WTC11 (cell line): ENCODE measurements at regions not wholly inside any gene's neighbourhood (a gene's known extent, or its start where the extent isn't known, plus 50 kb on each side); places are given as distances from the start of the nearest gene placed in this dataset.

Experiments
- ATAC-seq: fragments of 200-7000 bp; cut with Tn5 transposase; 2 replicates; pipeline ENCODE4 v1.10.0; 2021; ENCODE audit warnings: mild to moderate bottlenecking, moderate library complexity
- CTCF ChIA-PET: fragments of 300-600 bp; sonication (Branson Sonifier 250); formaldehyde crosslinking; loops from one replicate; lab custom pipeline; 2021; ENCODE audit warnings: antibody characterized with exemption; lab: Charles Lee
- POLR2A ChIA-PET: fragments of 350-600 bp; sonication (Branson Sonifier 250); formaldehyde crosslinking; loops from one replicate; lab custom pipeline; 2021; ENCODE audit warnings: antibody characterized with exemption; lab: Charles Lee
- DNase-seq: peaks from one replicate; pipeline ENCODE4 v3.0.0; 2021; ENCODE audit warnings: low spot score
- H3K27ac Mint-ChIP-seq: 2 replicates; pipeline ENCODE4 v1.8.0; 2021; ENCODE audit warnings: mixed read lengths
- H3K27me3 Mint-ChIP-seq: 2 replicates; pipeline ENCODE4 v1.8.0; 2021; ENCODE audit warnings: low read depth, mild to moderate bottlenecking, moderate library complexity, mixed read lengths
- H3K36me3 Mint-ChIP-seq: 2 replicates; pipeline ENCODE4 v1.8.0; 2021; ENCODE audit warnings: mixed read lengths
- H3K4me1 Mint-ChIP-seq: 2 replicates; pipeline ENCODE4 v1.8.0; 2022; ENCODE audit warnings: mixed read lengths
- H3K4me3 Mint-ChIP-seq: 2 replicates; pipeline ENCODE4 v1.8.0; 2021; ENCODE audit warnings: mild to moderate bottlenecking, moderate library complexity, mixed read lengths
- H3K9me3 Mint-ChIP-seq: 2 replicates; pipeline ENCODE4 v1.8.0; 2021; ENCODE audit warnings: mixed read lengths
- ATF1 ChIP-seq: sonication (generic); formaldehyde crosslinking; IDR thresholded peaks from 2 replicates; pipeline ENCODE4 v1.8.1; 2023; ENCODE audit warnings: mild to moderate bottlenecking, moderate library complexity, missing genetic modification reagents
- CREB1 ChIP-seq: sonication (generic); formaldehyde crosslinking; IDR thresholded peaks from 2 replicates; pipeline ENCODE4 v1.8.0; 2023; ENCODE audit warnings: mild to moderate bottlenecking, missing genetic modification reagents
- CREM ChIP-seq: sonication (generic); formaldehyde crosslinking; IDR thresholded peaks from 2 replicates; pipeline ENCODE4 v1.8.1; 2022; ENCODE audit warnings: mild to moderate bottlenecking, missing genetic modification reagents, moderate library complexity
- ELF4 ChIP-seq: sonication (generic); formaldehyde crosslinking; IDR thresholded peaks from 2 replicates; pipeline ENCODE4 v1.8.1; 2022; ENCODE audit warnings: low read depth, mild to moderate bottlenecking, moderate library complexity, missing genetic modification reagents
- FOXJ3 ChIP-seq: sonication (generic); formaldehyde crosslinking; IDR thresholded peaks from 2 replicates; pipeline ENCODE4 v1.9.0; 2021; ENCODE audit warnings: missing genetic modification reagents, mild to moderate bottlenecking, borderline replicate concordance
- FOXK1 ChIP-seq: sonication (generic); formaldehyde crosslinking; IDR thresholded peaks from 2 replicates; pipeline ENCODE4 v1.8.0; 2022; ENCODE audit warnings: mild to moderate bottlenecking, moderate library complexity, missing genetic modification reagents
- GABPB1 ChIP-seq: sonication (generic); formaldehyde crosslinking; IDR thresholded peaks from 2 replicates; pipeline ENCODE4 v1.8.1; 2023; ENCODE audit warnings: mild to moderate bottlenecking, missing genetic modification reagents
- GRHL2 ChIP-seq: fragments of 250-450 bp; sonication (Bioruptor Pico); IDR thresholded peaks from 2 replicates; pipeline ENCODE4 v1.8.0; 2022; ENCODE audit warnings: mild to moderate bottlenecking, moderate library complexity; ENCODE audit not compliant: insufficient replicate concordance, severe bottlenecking
- HMGA2 ChIP-seq: fragments of 250-450 bp; sonication (Bioruptor Pico); IDR thresholded peaks from 2 replicates; pipeline ENCODE4 v1.4.0; 2021; ENCODE audit warnings: mild to moderate bottlenecking, moderate library complexity
- JUN ChIP-seq: sonication (generic); formaldehyde crosslinking; IDR thresholded peaks from 2 replicates; pipeline ENCODE4 v1.8.0; 2023; ENCODE audit warnings: mild to moderate bottlenecking, missing genetic modification reagents
- NFATC4 ChIP-seq: fragments of 250-450 bp; sonication (Bioruptor Pico); IDR thresholded peaks from 2 replicates; pipeline ENCODE4 v1.9.0; 2021; ENCODE audit warnings: mild to moderate bottlenecking
- NFE2L1 ChIP-seq: sonication (generic); formaldehyde crosslinking; IDR thresholded peaks from 2 replicates; pipeline ENCODE4 v1.8.1; 2023; ENCODE audit warnings: missing genetic modification reagents
- NFYB ChIP-seq: sonication (generic); formaldehyde crosslinking; conservative IDR thresholded peaks from 2 replicates; pipeline ENCODE4 v1.8.0; 2022; ENCODE audit warnings: low read depth, missing genetic modification reagents
- NR1H2 ChIP-seq: sonication (generic); formaldehyde crosslinking; IDR thresholded peaks from 2 replicates; pipeline ENCODE4 v1.9.0; 2021; ENCODE audit warnings: mild to moderate bottlenecking, moderate library complexity, missing genetic modification reagents
- RELA ChIP-seq: sonication (generic); formaldehyde crosslinking; IDR thresholded peaks from 2 replicates; pipeline ENCODE4 v1.8.1; 2022; ENCODE audit warnings: missing genetic modification reagents, mild to moderate bottlenecking, borderline replicate concordance
- TEAD1 ChIP-seq: sonication (generic); formaldehyde crosslinking; IDR thresholded peaks from 2 replicates; pipeline ENCODE4 v1.8.0; 2022; ENCODE audit warnings: mild to moderate bottlenecking, missing genetic modification reagents
- ZNF138 ChIP-seq: sonication (generic); formaldehyde crosslinking; conservative IDR thresholded peaks from 2 replicates; pipeline ENCODE4 v1.8.1; 2022; ENCODE audit warnings: mild to moderate bottlenecking, moderate library complexity, missing genetic modification reagents
- ZNF416 ChIP-seq: fragments of 250-450 bp; sonication (Bioruptor Pico); IDR thresholded peaks from 2 replicates; pipeline ENCODE4 v1.9.0; 2021; ENCODE audit warnings: mild to moderate bottlenecking, inconsistent platforms
- TF ChIP-seq, protein P1 (sequence below): sonication (generic); formaldehyde crosslinking; IDR thresholded peaks from 2 replicates; pipeline ENCODE4 v1.8.0; 2022; ENCODE audit warnings: mild to moderate bottlenecking, missing genetic modification reagents
- TF ChIP-seq, protein P2 (sequence below): sonication (generic); formaldehyde crosslinking; IDR thresholded peaks from 2 replicates; pipeline ENCODE4 v1.8.0; 2022; ENCODE audit warnings: missing genetic modification reagents
- TF ChIP-seq, protein P3 (sequence below): sonication (generic); formaldehyde crosslinking; IDR thresholded peaks from 2 replicates; pipeline ENCODE4 v1.8.1; 2023; ENCODE audit warnings: mild to moderate bottlenecking, missing genetic modification reagents, moderate library complexity
- TF ChIP-seq, protein P4 (sequence below): sonication (generic); formaldehyde crosslinking; IDR thresholded peaks from 2 replicates; pipeline ENCODE4 v1.8.1; 2023; ENCODE audit warnings: mild to moderate bottlenecking, missing genetic modification reagents
- TF ChIP-seq, protein P5 (sequence below): fragments of 200-600 bp; IDR thresholded peaks from 2 replicates; pipeline ENCODE4 v1.8.0; 2022; ENCODE audit warnings: antibody characterized with exemption
- TF ChIP-seq, protein P6 (sequence below): sonication (generic); formaldehyde crosslinking; IDR thresholded peaks from 2 replicates; pipeline ENCODE4 v1.8.0; 2022; ENCODE audit warnings: mild to moderate bottlenecking, missing genetic modification reagents
- TF ChIP-seq, protein P7 (sequence below): fragments of 250-450 bp; sonication (Bioruptor Pico); IDR thresholded peaks from 2 replicates; pipeline ENCODE4 v1.9.0; 2021; ENCODE audit warnings: mild to moderate bottlenecking

DNA sequence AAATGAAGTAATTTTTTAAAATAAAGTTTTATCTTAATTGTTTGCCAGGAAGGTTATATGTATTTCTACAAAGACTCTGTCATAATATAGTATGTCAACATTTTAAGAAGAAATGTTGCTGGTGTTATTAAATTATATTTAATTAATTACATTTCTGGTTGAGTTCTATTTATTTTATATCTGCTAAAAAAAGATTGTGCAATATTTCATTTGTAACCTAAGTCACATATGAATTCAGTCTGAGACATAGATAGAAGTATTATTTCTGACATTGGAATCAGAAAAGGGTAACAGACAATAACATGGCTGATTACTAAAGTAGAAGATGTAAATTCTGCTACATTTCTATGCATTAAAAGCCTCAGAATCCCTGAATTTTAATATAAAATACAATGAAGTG lies 1985.1 kb downstream of the C4orf33 start:
- no peak overlapping the region for H3K4me3 Mint-ChIP-seq
- H3K27me3 Mint-ChIP-seq: no peaks in the 10 kb centered on the region
- POLR2A ChIA-PET: no interaction called here
- no peaks in the 10 kb centered on the region for H3K4me1 Mint-ChIP-seq
- TF ChIP-seq GRHL2 (CRISPR knock-in tag): no peak
- TF ChIP-seq, protein P1, sequence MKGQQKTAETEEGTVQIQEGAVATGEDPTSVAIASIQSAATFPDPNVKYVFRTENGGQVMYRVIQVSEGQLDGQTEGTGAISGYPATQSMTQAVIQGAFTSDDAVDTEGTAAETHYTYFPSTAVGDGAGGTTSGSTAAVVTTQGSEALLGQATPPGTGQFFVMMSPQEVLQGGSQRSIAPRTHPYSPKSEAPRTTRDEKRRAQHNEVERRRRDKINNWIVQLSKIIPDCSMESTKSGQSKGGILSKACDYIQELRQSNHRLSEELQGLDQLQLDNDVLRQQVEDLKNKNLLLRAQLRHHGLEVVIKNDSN (CRISPR knock-in tag): no peak
- TF ChIP-seq, protein P2, sequence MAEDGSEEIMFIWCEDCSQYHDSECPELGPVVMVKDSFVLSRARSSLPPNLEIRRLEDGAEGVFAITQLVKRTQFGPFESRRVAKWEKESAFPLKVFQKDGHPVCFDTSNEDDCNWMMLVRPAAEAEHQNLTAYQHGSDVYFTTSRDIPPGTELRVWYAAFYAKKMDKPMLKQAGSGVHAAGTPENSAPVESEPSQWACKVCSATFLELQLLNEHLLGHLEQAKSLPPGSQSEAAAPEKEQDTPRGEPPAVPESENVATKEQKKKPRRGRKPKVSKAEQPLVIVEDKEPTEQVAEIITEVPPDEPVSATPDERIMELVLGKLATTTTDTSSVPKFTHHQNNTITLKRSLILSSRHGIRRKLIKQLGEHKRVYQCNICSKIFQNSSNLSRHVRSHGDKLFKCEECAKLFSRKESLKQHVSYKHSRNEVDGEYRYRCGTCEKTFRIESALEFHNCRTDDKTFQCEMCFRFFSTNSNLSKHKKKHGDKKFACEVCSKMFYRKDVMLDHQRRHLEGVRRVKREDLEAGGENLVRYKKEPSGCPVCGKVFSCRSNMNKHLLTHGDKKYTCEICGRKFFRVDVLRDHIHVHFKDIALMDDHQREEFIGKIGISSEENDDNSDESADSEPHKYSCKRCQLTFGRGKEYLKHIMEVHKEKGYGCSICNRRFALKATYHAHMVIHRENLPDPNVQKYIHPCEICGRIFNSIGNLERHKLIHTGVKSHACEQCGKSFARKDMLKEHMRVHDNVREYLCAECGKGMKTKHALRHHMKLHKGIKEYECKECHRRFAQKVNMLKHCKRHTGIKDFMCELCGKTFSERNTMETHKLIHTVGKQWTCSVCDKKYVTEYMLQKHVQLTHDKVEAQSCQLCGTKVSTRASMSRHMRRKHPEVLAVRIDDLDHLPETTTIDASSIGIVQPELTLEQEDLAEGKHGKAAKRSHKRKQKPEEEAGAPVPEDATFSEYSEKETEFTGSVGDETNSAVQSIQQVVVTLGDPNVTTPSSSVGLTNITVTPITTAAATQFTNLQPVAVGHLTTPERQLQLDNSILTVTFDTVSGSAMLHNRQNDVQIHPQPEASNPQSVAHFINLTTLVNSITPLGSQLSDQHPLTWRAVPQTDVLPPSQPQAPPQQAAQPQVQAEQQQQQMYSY: no peak
- no peak for TF ChIP-seq JUN (CRISPR knock-in tag)
- no peak for TF ChIP-seq RELA (CRISPR knock-in tag)
- TF ChIP-seq HMGA2: no peak
- TF ChIP-seq CREM (CRISPR knock-in tag): no peak
- no peak for TF ChIP-seq FOXK1 (CRISPR knock-in tag)
- TF ChIP-seq, protein P3, sequence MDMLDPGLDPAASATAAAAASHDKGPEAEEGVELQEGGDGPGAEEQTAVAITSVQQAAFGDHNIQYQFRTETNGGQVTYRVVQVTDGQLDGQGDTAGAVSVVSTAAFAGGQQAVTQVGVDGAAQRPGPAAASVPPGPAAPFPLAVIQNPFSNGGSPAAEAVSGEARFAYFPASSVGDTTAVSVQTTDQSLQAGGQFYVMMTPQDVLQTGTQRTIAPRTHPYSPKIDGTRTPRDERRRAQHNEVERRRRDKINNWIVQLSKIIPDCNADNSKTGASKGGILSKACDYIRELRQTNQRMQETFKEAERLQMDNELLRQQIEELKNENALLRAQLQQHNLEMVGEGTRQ: no peak
- TF ChIP-seq, protein P4, sequence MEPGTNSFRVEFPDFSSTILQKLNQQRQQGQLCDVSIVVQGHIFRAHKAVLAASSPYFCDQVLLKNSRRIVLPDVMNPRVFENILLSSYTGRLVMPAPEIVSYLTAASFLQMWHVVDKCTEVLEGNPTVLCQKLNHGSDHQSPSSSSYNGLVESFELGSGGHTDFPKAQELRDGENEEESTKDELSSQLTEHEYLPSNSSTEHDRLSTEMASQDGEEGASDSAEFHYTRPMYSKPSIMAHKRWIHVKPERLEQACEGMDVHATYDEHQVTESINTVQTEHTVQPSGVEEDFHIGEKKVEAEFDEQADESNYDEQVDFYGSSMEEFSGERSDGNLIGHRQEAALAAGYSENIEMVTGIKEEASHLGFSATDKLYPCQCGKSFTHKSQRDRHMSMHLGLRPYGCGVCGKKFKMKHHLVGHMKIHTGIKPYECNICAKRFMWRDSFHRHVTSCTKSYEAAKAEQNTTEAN (CRISPR knock-in tag): no peak
- TF ChIP-seq GABPB1 (CRISPR knock-in tag): no peak
- no peak for TF ChIP-seq ZNF416 (CRISPR knock-in tag)
- no peak for TF ChIP-seq CREB1 (CRISPR knock-in tag)
- no peak for TF ChIP-seq NR1H2 (CRISPR knock-in tag)
- no peak for TF ChIP-seq ZNF138 (CRISPR knock-in tag)
- TF ChIP-seq, protein P5, sequence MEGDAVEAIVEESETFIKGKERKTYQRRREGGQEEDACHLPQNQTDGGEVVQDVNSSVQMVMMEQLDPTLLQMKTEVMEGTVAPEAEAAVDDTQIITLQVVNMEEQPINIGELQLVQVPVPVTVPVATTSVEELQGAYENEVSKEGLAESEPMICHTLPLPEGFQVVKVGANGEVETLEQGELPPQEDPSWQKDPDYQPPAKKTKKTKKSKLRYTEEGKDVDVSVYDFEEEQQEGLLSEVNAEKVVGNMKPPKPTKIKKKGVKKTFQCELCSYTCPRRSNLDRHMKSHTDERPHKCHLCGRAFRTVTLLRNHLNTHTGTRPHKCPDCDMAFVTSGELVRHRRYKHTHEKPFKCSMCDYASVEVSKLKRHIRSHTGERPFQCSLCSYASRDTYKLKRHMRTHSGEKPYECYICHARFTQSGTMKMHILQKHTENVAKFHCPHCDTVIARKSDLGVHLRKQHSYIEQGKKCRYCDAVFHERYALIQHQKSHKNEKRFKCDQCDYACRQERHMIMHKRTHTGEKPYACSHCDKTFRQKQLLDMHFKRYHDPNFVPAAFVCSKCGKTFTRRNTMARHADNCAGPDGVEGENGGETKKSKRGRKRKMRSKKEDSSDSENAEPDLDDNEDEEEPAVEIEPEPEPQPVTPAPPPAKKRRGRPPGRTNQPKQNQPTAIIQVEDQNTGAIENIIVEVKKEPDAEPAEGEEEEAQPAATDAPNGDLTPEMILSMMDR: no peak
- TF ChIP-seq ELF4: no peak
- TF ChIP-seq NFYB: no peak
- TF ChIP-seq FOXJ3: no peak
- TF ChIP-seq, all 79 proteins: peak for 0
- ATAC-seq: no peak
- Mint-ChIP-seq H3K36me3 (no peaks in the 10 kb centered on the region), H3K27ac (no peak overlapping the region), H3K9me3 (no peaks in the 10 kb centered on the region)
- CTCF ChIA-PET: no interaction called here
- no peak for DNase-seq

DNA sequence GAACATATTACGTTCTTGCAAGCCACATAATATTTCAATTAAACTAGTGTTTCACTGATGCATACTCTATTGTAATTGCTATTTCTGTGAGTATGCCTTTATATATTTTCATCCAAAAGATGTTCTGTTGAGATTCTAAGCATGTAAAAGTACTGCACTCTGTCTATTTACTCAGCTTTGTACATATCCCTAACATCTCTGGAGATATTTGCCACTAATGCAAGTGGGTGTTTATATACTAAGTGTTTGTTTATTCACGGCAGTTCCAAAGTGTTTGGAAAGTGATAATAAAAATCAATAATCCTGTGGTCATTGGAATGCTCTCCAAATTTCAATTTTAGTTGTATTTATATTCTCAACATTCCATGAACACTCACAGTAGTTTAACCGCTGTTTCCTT lies 1989.0 kb downstream of the C4orf33 start:
- CTCF ChIA-PET: no interaction called here
- H3K27me3 Mint-ChIP-seq: no peaks in the 10 kb centered on the region
- H3K9me3 Mint-ChIP-seq: no peaks in the 10 kb centered on the region
- no peak overlapping the region for H3K27ac Mint-ChIP-seq
- DNase-seq (no peak), ATAC-seq (no peak)
- POLR2A ChIA-PET: no interaction called here
- no peak overlapping the region for H3K4me3 Mint-ChIP-seq
- H3K36me3 Mint-ChIP-seq: no peaks in the 10 kb centered on the region
- no peaks in the 10 kb centered on the region for H3K4me1 Mint-ChIP-seq
- no peak for TF ChIP-seq NFATC4 (CRISPR knock-in tag)
- TF ChIP-seq, protein P6, sequence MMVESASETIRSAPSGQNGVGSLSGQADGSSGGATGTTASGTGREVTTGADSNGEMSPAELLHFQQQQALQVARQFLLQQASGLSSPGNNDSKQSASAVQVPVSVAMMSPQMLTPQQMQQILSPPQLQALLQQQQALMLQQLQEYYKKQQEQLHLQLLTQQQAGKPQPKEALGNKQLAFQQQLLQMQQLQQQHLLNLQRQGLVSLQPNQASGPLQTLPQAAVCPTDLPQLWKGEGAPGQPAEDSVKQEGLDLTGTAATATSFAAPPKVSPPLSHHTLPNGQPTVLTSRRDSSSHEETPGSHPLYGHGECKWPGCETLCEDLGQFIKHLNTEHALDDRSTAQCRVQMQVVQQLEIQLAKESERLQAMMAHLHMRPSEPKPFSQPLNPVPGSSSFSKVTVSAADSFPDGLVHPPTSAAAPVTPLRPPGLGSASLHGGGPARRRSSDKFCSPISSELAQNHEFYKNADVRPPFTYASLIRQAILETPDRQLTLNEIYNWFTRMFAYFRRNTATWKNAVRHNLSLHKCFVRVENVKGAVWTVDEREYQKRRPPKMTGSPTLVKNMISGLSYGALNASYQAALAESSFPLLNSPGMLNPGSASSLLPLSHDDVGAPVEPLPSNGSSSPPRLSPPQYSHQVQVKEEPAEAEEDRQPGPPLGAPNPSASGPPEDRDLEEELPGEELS (CRISPR knock-in tag): no peak
- TF ChIP-seq, protein P7, sequence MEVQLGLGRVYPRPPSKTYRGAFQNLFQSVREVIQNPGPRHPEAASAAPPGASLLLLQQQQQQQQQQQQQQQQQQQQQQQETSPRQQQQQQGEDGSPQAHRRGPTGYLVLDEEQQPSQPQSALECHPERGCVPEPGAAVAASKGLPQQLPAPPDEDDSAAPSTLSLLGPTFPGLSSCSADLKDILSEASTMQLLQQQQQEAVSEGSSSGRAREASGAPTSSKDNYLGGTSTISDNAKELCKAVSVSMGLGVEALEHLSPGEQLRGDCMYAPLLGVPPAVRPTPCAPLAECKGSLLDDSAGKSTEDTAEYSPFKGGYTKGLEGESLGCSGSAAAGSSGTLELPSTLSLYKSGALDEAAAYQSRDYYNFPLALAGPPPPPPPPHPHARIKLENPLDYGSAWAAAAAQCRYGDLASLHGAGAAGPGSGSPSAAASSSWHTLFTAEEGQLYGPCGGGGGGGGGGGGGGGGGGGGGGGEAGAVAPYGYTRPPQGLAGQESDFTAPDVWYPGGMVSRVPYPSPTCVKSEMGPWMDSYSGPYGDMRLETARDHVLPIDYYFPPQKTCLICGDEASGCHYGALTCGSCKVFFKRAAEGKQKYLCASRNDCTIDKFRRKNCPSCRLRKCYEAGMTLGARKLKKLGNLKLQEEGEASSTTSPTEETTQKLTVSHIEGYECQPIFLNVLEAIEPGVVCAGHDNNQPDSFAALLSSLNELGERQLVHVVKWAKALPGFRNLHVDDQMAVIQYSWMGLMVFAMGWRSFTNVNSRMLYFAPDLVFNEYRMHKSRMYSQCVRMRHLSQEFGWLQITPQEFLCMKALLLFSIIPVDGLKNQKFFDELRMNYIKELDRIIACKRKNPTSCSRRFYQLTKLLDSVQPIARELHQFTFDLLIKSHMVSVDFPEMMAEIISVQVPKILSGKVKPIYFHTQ (CRISPR knock-in tag): no peak
- no peak for TF ChIP-seq TEAD1 (CRISPR knock-in tag)
- TF ChIP-seq NFE2L1 (CRISPR knock-in tag): no peak
- no peak for TF ChIP-seq ATF1 (CRISPR knock-in tag)
